HCEC 1CT (cell line): ENCODE measurements at regions not wholly inside any gene's neighbourhood (a gene's known extent, or its start where the extent isn't known, plus 50 kb on each side); places are given as distances from the start of the nearest gene placed in this dataset.
"Not testable (repeated sequence)": the region's sequence is repeated elsewhere in the genome, so short reads cannot be mapped to it uniquely, and the experiment has no call there.

Source experiments
- DNase-seq: peaks from one replicate; pipeline ENCODE4 v3.0.0-alpha.2; 2017

DNA sequence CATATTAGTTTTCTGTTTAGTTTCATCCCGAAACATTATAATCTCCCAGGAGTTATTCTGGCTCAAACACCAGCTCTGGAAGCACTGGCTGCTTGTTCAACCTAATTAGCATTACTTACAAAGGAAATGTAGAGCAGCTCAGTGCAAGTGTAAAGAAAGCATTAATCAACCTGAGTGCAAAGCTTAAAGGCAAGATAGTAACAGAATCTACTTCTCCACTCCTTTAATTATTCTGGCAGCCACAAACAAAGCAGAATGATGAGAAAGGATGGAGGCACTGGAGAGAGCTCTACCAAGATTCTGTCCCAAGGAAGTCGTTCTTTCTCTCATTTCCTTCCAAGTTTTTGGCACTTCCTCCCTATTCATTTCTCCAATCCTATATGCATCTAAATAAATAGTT is 1384.0 kb downstream of the ZPLD1 start:
- DNase-seq = no peak

GRCh38 chr3:103825586-103825985 is 1390.8 kb downstream of the ZPLD1 start:
- no peak for DNase-seq

DNA sequence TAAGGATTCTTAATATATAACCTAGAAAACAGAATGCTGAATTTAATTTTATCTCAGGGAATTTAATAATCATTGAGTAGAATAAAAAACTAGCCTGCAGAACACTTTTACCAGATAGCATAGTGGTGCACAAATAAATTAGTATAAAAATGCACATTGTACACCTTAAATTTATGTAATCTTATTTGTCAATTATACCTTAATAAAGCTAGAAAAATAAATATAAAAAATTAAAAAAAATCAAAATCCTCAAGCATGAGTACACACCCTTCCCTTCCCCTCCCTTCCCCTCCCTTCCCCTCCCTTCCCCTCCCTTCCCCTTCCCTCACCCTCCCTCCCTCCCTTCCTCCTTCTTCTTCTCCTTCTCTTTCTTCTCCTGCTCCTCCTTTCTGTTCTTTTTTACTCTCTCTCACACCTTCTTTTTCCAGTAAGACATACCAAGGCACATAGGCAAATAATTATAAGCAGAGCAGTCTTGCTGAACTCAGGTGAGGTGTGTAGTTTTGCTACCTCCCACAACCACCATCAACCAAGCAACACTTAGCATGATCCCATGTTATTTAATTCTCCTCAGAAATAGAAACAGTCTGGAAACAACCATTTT is 1395.0 kb downstream of the ZPLD1 start:
- no peak for DNase-seq

DNA sequence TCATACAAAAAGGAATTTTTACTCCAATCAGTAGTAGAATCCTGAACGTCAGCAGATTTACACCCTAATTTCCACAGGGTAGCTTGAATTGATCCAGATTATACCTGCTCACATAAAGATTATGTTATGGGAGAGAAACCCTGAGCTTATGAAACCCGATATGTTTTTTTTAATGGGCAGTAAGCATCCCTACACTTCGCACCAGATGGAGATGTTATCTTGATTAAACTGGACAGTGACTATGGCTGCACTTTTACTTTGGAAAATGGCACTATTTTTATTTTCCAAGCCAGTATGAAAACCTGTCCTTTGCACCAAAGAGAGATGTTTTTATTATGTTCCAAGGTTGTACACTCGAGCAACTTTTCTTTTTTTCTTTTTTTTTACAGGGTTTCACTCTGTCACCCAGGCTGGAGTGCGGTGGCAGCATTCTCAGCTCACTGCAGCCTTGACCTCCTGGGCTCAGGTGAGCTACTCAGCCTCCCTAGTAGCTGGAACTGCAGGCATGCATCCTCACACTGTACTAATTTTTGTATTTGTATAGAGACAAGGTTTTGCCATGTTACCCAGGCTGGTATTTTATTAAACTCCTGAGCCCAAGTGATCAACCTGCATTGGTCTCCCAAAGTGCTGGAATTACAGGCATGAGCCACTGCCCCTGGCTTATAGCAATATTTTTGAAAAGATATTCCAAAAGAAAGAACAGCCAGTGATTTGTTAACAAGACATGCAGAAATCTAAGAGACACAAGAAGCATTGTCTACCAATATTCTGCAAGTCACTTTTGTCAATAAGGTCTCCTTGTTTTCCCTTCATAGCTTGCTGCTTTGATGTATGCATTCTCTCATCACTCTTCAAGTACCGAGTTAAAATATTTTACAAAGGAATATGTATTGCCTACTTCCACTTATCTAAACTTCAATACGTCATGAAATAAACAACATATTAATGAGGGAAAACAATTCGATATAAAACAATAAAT is 1412.6 kb downstream of the ZPLD1 start:
- no peak for DNase-seq

DNA sequence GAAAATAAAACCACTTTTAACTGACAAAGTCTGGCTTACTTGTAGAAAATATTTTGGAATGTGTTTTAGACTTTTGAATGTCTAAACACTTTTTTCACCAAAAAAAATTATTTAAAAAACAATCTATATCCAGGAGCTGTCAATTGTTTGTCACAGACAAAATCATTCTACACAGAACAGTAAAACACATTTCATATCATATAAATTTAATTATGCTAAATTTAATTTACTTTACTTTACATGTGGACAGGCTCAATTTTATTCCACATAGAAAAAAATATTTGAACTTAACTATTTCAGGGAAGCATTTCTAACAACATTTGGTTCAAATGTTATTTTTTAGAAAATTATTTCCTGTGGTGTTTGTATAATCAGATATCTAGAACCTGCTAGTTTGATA is 1417.0 kb downstream of the ZPLD1 start:
- no peak for DNase-seq

GRCh38 chr3:103862415-103862814 is 1427.6 kb downstream of the ZPLD1 start:
- DNase-seq = no peak

DNA sequence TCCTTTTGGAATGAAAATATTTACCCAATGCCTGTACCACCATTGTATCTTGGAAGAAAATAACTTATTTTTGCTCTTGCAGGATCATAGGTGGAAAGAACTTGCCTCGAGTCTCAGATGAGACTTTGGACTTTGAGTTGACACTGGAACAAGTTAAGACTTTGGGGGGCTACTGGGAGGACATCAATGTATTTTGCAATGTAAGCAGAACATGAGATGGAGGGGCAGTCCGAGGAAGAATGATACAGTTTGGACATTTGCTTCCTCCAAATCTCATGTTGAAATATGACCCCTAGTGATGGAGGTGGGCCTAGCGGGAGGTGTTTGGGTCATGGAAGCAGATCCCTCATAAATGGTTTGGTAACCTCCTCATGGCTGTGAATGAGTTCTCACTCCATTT is 1428.6 kb downstream of the ZPLD1 start:
- DNase-seq = no peak

DNA sequence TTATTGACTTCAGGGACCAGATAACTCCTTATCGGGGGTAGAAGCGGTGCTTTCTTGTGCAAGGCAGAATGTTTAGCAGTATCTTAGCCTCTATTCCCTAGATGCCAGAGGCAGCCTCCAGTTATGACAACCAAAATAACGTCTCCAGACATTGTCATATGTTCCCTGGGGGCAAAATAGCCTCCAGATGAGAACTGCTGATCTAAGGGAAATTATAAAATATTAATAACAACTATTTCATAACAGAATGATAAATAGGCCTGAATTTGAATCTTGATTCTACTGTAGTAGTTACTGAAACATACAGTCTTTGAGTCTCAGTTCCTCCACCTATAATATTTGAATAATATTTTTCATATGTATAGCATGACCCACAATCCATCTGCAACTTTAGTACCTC is 1431.3 kb downstream of the ZPLD1 start:
- DNase-seq = no peak

DNA sequence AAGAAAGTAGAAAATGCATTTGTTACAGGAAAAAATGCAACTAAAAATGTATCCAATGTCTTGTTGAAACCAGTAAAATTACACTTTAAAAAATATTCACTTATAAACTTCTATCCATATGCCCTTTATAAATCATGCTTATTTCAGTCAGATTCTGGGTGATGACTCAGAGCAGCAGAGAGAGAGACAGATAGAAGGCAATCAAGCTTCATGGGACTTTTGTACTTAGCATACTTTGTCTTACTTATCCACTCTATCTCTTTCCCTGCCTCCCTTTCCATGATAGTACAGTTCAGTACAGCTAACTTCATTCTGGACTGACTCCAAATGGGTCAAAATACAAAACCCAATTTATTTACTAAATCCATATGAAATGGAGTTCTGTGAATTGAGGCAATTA is 1438.2 kb downstream of the ZPLD1 start:
- DNase-seq = no peak

DNA sequence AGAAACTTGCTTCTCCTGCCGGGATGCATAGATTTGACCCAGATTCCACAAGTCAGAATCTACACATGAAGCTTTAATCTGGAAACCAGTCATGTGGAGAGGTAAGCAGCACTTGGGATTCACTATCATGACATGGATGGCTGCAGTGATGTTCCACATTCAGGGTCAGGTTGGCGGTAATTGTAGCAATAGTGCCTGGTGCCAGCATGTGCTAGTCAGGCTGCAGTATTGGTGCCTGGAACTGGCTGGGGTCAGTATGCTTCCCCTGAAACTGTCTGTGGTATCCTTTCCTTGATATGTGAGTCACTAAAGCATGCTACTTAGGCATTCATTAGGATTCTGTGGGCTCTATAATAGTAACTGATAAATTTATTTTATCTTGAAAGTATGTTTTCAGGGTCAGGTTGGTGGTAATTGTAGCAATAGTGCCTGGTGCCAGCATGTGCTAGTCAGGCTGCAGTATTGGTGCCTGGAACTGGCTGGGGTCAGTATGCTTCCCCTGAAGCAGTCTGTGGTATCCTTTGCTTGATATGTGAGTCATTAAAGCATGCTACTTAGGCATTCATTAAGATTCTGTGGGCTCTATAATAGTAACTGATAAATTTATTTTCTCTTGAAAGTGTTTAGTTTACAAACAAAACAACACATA is 1439.2 kb downstream of the ZPLD1 start:
- no peak for DNase-seq

GRCh38 chr3:103881809-103882208 is 1447.0 kb downstream of the ZPLD1 start:
- DNase-seq = not testable (repeated sequence)

DNA sequence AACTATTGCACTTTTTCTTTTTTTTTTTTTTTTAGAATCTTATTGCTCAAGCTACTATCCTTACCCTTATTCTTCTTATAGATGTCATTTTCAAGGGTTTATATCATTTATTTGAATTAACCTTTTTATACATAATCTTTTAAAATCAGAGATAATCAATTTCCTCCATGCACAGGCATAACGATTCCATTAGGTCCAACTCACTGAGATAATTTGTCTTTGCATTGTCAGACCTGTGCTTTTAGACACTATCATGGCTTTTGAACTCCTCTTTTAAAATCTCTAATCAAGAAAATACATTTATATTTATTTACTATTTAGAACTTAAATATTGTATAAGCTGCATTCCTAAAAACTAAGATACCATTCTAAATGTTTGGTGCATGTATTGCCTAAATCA is 1454.9 kb downstream of the ZPLD1 start:
- DNase-seq = no peak

DNA sequence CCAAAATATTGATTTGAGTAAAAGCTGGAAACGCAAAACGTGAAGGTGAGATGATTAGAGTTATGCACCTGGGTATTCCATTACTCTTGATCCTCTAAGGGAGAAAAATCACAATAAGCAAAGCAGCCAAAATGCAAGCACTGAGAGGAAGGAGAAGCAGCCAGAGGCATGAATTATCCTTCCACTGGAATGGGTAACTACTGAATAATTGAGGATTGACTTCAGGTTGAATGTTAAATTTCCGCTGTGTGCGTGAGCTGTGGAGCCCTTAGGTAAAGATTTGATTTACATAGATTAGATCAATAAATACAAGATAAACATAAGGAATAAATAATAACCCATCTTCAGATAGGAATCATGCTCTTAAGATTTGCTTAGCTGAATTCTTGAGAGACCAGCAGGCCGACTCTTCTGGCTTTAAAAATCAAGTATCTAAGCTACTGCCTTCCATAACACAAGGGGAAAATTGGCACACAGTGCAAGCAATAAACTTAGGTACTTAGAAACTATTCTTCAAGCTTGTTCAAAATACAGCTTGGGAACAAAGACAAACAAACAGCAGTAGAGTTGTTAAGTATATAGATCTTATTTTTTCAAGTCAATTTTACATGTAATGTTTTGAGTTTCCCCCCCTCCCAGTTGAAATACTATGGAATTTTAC is 1459.5 kb downstream of the ZPLD1 start:
- DNase-seq = no peak

GRCh38 chr3:103899328-103899727 is 1464.5 kb downstream of the ZPLD1 start:
- no peak for DNase-seq

DNA sequence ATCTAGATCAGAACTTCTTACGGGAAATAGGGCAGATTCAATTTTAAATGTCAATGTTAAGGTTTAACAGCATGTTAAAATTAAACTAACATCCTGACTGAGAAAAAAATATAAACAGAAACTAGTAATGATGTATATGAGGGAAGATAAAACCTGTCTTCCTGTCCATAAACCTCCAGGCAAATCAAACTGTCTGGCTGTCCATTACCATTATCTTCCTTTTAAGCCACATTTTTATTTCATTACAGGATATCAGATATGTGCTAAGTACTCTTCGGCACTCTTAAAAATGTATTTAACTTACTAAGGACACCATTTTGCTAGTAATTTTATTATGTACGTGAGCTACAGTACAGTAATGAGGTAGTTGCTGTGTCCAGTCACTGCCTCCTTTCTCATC is 1461.7 kb upstream of the ALCAM start:
- DNase-seq = no peak

- DNase-seq = peak; percentile 25
Observed at GRCh38 chr3:103906304-103906703, 1460.4 kb upstream of the ALCAM start.

DNA sequence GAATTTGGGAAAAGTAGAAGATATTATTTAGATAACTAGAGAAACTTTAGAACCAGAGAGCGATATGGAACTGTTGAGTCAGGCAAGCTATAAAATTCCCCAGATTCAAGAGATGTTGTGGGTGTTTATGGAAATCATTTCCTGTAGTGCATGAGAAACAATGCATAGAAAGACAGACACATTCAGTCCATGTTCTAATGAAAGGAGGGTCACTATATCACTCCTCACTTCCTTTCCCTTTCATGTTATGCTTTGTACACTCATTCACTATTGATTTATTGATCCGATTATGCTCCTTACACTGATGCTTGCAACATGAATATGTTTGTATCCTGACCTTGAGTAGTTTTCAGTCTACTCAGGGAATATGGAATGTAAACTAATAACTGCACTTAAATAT is 1459.9 kb upstream of the ALCAM start:
- no peak for DNase-seq

- DNase-seq = no peak
Observed at GRCh38 chr3:103907567-103907966, 1459.1 kb upstream of the ALCAM start.

DNA sequence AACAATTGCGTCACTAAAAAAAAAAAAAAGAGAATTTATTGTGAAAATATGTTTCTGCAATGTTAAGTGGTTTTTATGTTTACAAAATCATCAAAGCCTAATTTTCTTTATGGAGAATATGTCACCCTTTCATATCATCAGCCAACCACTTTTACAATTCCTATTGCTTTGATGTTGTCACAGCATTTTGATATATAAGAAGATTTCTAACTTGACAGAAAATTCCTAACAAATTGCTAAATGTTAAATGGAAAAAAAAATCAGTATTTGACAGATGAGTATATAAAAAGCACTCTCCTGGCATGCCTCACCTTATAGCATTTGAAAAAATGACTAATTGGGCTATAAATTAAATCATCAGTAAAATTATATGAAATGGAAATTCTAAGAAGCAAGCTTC is 1457.3 kb upstream of the ALCAM start:
- no peak for DNase-seq

DNA sequence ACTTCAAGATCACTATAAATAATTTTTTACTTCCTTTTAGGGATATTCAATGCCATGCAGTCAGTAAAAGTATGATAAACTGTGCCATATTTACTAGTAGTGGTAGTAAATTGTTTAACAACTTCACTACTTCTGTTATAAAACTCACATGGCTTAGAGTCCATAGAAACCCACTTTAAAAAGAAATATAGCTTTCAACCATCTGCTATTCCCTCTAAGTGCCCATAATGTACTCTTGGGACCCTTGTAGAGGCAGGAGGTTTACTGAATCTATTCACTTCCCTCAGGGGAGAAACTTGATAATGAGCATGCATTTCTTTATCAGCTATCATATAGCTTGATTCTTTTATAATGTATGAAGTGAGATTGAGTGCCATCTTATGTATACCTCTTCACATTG is 1448.4 kb upstream of the ALCAM start:
- no peak for DNase-seq

GRCh38 chr3:103919327-103919726 is 1447.4 kb upstream of the ALCAM start:
- peak; percentile 26 for DNase-seq

GRCh38 chr3:103923907-103924306 is 1442.8 kb upstream of the ALCAM start:
- DNase-seq = no peak

DNA sequence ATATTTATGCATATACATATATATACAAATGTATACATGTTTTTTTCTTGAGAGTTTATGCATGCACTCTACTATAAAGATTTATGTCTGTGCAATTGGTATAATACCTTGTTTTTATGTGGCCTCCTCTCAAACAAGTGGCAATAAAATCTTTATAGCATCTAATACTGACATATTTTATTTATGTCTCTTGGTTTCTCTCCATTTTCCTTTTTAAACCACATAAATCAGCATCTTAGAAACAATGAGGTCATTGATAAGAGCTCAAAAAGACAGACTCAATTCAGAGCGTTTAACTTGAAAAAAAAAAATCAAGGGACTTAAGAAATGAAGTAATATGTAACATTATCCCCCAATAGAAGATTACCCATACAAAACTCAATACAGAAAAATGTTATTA is 1442.2 kb upstream of the ALCAM start:
- no peak for DNase-seq
